ENCODE measurements at regions not wholly inside any gene's neighbourhood (a gene's known extent, or its start where the extent isn't known, plus 50 kb on each side); places are given as distances from the start of the nearest gene placed in this dataset.

DNA sequence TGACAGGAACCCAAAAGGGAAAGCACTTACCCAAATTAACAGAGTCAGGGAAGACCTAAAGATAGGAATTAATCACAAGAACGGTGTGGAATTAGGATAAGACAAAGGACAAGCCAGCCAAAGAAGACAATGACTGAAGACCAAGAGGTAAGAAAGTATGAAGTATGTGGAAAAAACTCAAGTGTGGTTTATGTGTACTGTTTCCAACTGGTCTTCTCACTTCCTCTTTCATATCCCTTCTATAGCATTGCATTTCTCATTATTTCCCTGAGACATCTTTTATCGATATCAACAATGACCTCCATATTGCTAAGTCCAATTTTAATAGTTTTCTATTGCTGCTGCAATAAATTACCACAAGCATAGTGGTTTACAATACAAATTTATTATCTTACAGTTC, 313.5 kb upstream of the SLC39A10 start:
- Histone ChIP-seq H3K4me2 (ENCODE audit: insufficient read depth, low read length) (no peak overlapping the region), H3K9me1 (replicated peaks; ENCODE audit: control insufficient read depth, extremely low read depth, insufficient read depth, low read length) (no peaks in the 10 kb centered on the region), H3K4me3 (replicated peaks in 1 of 3; ENCODE audit: insufficient read depth in 1 of 3, low read depth in 1 of 3, low read length in 3 of 3) (no peak overlapping the region), H3K36me3 (ENCODE audit: control insufficient read depth in 2 of 2, extremely low read depth in 1 of 2, insufficient read depth in 2 of 2, low read length in 2 of 2) (no peaks in the 10 kb centered on the region), H3K79me2 (ENCODE audit: control insufficient read depth, insufficient read depth, low read length) (no peaks in the 10 kb centered on the region), H3K9ac (replicated peaks; ENCODE audit: extremely low read depth, insufficient read depth, low read length) (no peak overlapping the region), H3K27me3 (ENCODE audit: control insufficient read depth in 2 of 2, insufficient read depth in 2 of 2, low read length in 2 of 2) (no peaks in the 10 kb centered on the region), H3K9me3 (replicated peaks; ENCODE audit: control insufficient read depth, insufficient read depth, low read length) (no peaks in the 10 kb centered on the region), H3K27ac (ENCODE audit: insufficient read depth, low read depth, low read length) (no peak overlapping the region), H4K20me1 (replicated peaks; ENCODE audit: control insufficient read depth, extremely low read depth, insufficient read depth, low read length) (no peaks in the 10 kb centered on the region), H2AFZ (ENCODE audit: low read depth, low read length) (no peak overlapping the region), H3K4me1 (ENCODE audit: control insufficient read depth, extremely low read depth, insufficient read depth, low read length) (no peaks in the 10 kb centered on the region)
- DNase-seq (ENCODE audit: low read depth, low spot score) (no peak), FAIRE-seq (no peak)
- intact Hi-C loops (cut with micrococcal nuclease) (no loop called here), dilution Hi-C loops (cut with MboI; ENCODE audit: extremely low pct_ligation_motif_present, low sequenced_read_pairs) (no loop called here)
- TF ChIP-seq POLR2AphosphoS5 (IDR thresholded peaks at IDR 0.05; ENCODE audit: insufficient read depth, low read depth, low read length) (no peak), POLR2A (IDR thresholded peaks at IDR 0.05; ENCODE audit: low read depth, low read length) (no peak), GATA2 (IDR thresholded peaks at IDR 0.05; ENCODE audit: insufficient read depth, insufficient read length, low read depth, low read length) (no peak), EZH2 (IDR thresholded peaks at IDR 0.05; ENCODE audit: borderline replicate concordance, low read depth, low read length, severe bottlenecking) (no peak), JUN (IDR thresholded peaks at IDR 0.05; ENCODE audit: borderline replicate concordance, insufficient read depth, insufficient read length, low read depth) (no peak), MYC (IDR thresholded peaks at IDR 0.05; ENCODE audit: low read depth, low read length) (no peak), FOS (IDR thresholded peaks at IDR 0.05; ENCODE audit: borderline replicate concordance, insufficient read depth, low read length) (no peak)
- TF ChIP-seq, protein P1, sequence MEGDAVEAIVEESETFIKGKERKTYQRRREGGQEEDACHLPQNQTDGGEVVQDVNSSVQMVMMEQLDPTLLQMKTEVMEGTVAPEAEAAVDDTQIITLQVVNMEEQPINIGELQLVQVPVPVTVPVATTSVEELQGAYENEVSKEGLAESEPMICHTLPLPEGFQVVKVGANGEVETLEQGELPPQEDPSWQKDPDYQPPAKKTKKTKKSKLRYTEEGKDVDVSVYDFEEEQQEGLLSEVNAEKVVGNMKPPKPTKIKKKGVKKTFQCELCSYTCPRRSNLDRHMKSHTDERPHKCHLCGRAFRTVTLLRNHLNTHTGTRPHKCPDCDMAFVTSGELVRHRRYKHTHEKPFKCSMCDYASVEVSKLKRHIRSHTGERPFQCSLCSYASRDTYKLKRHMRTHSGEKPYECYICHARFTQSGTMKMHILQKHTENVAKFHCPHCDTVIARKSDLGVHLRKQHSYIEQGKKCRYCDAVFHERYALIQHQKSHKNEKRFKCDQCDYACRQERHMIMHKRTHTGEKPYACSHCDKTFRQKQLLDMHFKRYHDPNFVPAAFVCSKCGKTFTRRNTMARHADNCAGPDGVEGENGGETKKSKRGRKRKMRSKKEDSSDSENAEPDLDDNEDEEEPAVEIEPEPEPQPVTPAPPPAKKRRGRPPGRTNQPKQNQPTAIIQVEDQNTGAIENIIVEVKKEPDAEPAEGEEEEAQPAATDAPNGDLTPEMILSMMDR (IDR thresholded peaks at IDR 0.05; ENCODE audit: extremely low read depth in 1 of 2, insufficient read depth in 1 of 2, low read depth in 1 of 2, low read length in 2 of 2), result no peak
- TF ChIP-seq, protein P2, sequence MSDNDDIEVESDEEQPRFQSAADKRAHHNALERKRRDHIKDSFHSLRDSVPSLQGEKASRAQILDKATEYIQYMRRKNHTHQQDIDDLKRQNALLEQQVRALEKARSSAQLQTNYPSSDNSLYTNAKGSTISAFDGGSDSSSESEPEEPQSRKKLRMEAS (IDR thresholded peaks at IDR 0.05; ENCODE audit: insufficient read depth, insufficient read length), result no peak
- BruUV-seq (replicated peaks), result no TSS peak
- POLR2A ChIA-PET, result no interaction called here
- CTCF ChIA-PET, result no interaction called here

Measured in endothelial cell of umbilical vein (primary cell).